NCI-H446 (cell line): ENCODE measurements at regions not wholly inside any gene's neighbourhood (a gene's known extent, or its start where the extent isn't known, plus 50 kb on each side); places are given as distances from the start of the nearest gene placed in this dataset.
"Not testable (repeated sequence)": the region's sequence is repeated elsewhere in the genome, so short reads cannot be mapped to it uniquely, and the experiment has no call there.

Source experiments
- DNase-seq, 2 experiments: peaks; one replicate each; lab custom pipeline; 2025; lab: John Stamatoyannopoulos, UW

GRCh38 chr14:27605282-27605681 is 1007.4 kb upstream of the NOVA1 start:
- no peak for DNase-seq

- DNase-seq, result peak in 1 of 2 experiments; percentile 11
Measured at GRCh38 chr14:27608377-27608776, 1010.5 kb upstream of the NOVA1 start.

DNA sequence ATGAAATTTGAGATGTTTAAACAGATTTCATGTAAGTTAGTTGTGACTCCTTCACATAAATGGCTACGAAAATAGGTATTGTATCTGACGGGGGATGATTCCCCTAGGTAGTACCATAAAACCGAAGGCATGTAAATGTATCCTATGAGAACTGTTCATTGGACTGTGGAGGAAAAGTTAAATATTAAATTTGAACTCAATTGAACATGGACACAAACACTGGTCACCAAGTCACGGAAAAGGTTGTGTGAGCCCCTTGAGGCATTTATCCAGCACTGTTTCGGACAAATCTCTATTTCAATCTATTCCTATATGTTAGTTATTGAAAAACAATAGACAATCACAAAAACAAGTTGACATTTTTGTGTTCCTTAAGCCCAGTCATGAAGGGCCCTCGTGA is 1014.3 kb upstream of the NOVA1 start:
- no peak for DNase-seq

DNA sequence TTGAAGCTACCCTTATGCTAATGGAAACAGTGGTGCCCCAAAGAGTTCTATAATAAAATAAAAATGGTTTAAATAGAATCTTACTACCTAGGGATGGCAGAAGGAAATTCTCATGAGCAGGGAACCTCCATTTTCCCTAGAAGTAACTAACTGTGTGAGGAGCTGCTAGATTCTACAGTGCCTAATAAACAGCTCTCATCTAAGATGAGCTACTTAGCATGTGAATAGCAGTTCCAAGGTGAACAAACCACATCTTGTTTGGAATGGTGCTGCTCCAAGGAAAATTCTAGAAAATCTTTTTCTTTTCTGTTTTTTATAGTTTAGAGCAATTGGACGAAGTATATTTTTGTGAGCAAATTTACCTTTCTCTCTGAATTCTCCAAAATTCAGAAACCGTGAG is 1015.3 kb upstream of the NOVA1 start:
- DNase-seq, result no peak

DNA sequence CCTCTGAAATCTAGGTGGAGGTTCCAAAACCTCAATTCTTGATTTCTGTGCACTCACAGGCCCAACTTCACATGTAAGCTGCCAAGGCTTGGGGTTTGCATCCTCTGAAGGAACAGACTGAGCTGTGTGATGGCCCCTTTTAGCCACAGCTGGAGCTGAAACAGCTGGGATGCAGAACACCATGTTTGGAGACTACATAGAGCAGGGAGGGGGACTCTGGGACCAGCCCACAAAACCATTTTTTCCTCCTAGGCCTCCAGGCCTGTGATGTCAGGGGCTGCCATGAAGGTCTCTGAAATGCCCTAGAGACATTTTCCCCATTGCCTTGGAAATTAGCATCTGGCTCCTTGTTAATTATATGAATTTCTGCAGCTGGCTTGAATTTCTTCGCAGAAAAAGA is 1025.9 kb upstream of the NOVA1 start:
- DNase-seq, result no peak

- DNase-seq, result no peak
Measured at GRCh38 chr14:27634056-27634970, 1036.5 kb upstream of the NOVA1 start.

- not testable (repeated sequence) for DNase-seq
Measured at GRCh38 chr14:27640688-27641087, 1042.9 kb upstream of the NOVA1 start.

DNA sequence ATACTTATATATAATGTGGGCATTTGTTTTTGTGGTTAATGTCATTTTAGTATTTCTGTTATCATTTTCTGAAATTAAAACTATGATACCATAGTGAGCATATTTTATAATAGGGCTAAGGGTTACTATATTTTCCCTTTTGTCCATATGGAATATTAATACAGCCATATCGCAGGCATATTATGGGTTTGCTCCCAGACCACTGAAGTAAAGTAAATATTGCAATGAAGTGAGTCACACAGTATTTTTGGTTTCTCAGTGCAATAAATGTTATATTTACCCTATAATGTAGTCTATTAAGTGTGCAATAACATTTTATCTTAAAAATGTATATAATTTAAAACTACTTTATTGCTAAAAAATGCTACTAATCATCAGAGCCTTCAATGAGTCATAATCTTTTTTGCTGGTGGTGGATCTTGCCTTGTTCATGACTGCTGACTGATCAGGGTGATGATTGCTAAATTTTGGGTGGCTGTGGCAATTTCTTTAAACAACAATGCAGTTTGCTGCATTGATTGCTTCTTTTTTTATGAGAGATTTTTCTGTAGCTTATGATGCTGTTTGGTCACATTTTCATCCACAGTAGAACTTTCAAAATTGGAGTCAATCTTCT is 1044.5 kb upstream of the NOVA1 start:
- no peak for DNase-seq

GRCh38 chr14:27660683-27661082 is 1062.8 kb upstream of the NOVA1 start:
- DNase-seq, result no peak

GRCh38 chr14:27668531-27668930 is 1070.7 kb upstream of the NOVA1 start:
- DNase-seq, result no peak

- DNase-seq, result no peak
Measured at GRCh38 chr14:27672047-27672446, 1074.2 kb upstream of the NOVA1 start.

GRCh38 chr14:27672811-27673737 is 1075.2 kb upstream of the NOVA1 start:
- not testable (repeated sequence) for DNase-seq

DNA sequence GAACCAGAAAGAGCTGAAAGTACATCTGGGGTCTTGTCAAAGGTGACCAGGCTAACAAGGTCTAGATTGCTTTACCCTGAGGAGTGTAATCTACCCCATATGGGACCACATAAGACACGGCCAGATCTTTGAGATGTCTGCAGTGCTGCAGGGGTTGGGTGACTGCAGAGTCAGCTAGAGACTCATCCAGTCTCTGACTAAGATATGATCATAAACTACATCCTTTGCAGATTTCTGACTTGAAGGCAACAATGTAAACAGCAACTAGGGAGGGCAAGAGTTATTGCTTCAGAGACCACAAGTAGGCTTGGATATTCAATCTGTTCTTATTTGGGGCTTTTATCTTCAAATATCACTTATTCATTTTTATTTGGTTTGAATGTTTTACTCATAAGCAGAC is 1080.5 kb upstream of the FOXG1 start:
- no peak for DNase-seq

DNA sequence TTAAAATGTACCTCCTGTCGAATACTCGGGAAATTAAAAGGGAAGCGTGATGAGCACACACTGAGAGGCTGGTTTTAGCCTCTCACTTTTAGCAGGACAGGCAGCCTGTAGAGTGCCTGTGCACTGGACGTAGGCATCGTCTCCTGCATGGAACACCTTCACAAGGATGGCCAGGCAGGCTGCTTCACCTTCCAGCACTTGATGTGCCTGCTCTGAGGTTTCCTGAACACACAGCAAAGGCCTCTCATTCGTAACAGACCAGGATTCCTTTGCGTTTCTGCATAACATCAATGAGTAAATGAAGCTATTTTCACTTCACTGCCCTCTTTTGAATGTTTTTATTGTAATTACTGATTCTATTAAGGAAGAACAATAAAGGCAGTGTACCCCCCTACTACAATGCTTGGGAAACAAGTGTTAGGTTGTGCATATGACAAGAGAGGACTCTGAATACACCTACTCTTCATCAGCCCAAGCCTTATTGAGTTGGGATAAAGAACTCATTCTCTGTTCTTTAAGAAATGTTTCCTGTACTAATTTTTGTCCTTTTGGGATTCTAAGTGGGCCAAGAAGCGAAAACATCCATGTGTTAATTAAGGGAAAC is 1077.6 kb upstream of the FOXG1 start:
- no peak for DNase-seq

DNA sequence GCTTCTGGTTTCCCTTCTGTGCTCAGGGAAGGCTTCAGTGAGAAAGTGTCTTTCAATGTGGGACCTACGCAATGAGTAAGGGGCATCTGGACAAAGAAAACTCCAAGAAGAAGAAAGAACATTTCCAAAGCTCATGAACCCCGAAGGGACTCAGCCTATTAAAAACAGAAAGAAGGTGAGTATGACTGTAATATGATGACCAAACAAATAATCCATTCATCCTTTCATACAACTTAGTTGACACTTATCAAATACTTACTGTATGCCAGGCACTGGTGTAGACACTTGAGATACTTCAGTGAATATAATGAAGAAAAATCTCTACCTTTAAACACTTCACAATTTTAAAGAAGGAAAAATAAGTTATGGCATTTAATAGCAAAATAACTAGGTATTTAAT is 1054.2 kb upstream of the FOXG1 start:
- DNase-seq, result no peak

GRCh38 chr14:27715561-27715960 is 1051.0 kb upstream of the FOXG1 start:
- DNase-seq, result no peak

- no peak for DNase-seq
Measured at GRCh38 chr14:27721760-27722159, 1044.8 kb upstream of the FOXG1 start.

- no peak for DNase-seq
Measured at GRCh38 chr14:27725482-27725881, 1041.1 kb upstream of the FOXG1 start.

DNA sequence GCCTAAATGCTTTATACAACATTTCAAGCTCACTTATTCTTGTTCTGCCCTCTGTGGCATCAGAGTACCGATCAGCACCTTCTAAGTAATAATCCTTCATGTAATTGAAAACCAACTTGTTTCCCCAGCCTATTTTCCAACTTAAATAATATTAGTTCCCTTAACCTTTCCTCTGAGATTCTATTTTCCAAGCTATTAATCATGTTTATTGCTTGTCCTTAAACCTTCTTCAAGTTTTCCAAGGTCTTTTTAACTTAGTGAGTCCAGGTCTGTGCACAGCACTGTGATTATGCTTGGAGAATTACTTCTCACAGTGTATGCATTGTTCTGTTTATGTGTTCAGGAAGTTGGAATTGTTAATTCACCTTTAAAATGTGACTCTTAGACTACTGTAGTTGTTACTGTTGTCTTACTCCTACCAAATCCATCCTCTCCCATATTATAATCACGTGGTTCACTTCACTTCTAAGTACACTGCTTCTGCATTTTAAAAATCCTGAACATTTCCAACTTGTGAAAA is 1039.3 kb upstream of the FOXG1 start:
- DNase-seq, result no peak

GRCh38 chr14:27730204-27730603 is 1036.4 kb upstream of the FOXG1 start:
- no peak for DNase-seq

GRCh38 chr14:27739657-27740156 is 1026.9 kb upstream of the FOXG1 start:
- DNase-seq, result peak in 1 of 2 experiments; percentile 2
